ENCODE measurements at regions not wholly inside any gene's neighbourhood (a gene's known extent, or its start where the extent isn't known, plus 50 kb on each side); places are given as distances from the start of the nearest gene placed in this dataset.
"Not testable (repeated sequence)": the region's sequence is repeated elsewhere in the genome, so short reads cannot be mapped to it uniquely, and the experiment has no call there.

GRCh38 chr2:195308163-195308562, 348.9 kb upstream of the SLC39A10 start:
- no peak for DNase-seq (ENCODE audit: low read depth)

DNA sequence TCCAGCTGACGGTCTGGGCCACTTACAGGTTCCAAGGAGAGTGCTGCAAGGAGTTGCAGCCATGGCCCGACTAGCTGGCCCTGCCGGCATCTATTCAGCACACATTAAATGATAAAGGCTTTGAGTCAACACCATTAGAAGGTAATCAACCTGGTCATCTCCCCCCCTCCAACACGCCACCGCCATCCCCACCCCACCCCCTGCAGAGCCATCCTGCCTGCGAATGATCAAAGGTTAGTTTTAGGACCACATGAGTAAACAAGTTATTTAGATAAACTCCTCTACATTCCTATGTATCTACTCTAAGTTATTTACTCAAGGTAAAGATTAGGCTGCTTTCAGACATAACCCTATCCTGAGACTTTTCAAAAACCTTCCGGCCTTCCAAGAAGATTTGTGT, 349.3 kb upstream of the SLC39A10 start:
- DNase-seq (ENCODE audit: low read depth) = no peak

DNA sequence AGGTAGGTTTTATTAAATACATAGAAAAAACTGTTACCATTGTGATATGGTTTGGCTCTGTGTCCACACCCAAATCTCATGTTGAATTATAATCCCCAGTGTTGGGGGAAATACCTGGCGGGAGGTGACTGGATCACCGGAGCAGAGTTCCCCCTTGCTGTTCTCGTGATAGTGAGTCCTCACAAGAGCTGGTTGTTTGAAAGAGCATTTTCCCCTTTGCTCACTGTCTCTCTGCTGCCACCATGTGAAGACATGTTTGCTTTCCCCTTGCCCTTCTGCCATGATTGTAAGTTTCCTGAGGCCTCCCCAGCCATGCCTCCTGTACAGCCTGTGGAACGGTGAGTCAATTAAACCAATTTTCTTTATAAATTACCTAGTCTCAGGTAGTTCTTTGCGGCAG, 352.7 kb upstream of the SLC39A10 start:
- DNase-seq (ENCODE audit: low read depth) = no peak

- DNase-seq (ENCODE audit: low read depth) = no peak
Measured at GRCh38 chr2:195300631-195301030, 356.4 kb upstream of the SLC39A10 start.

- no peak for DNase-seq (ENCODE audit: low read depth)
Measured at GRCh38 chr2:195299600-195299999, 357.4 kb upstream of the SLC39A10 start.

DNA sequence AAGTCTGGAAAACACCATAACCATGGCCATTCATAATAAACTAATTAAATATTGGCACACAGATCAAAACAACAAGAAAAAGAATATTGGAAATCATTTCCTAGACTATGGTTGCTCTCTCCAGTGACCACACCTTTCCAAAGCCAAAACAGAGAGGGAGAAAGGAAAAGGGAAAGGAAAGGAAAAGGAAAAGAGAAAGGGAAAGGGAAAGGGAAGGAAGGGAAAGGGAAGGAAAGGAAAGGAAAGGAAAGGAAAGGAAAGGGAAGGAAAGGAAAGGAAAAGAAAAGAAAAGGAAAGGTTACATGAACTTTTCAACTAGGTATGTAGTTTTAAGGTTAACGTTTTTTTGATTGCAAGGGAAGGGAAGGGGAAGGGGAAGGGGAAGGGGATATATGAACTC, 360.5 kb upstream of the SLC39A10 start:
- DNase-seq (ENCODE audit: low read depth) = no peak

GRCh38 chr2:195289081-195289480, 367.9 kb upstream of the SLC39A10 start:
- no peak for DNase-seq (ENCODE audit: low read depth)

GRCh38 chr2:195279840-195280427, 377.1 kb upstream of the SLC39A10 start:
- no peak for DNase-seq (ENCODE audit: low read depth)

DNA sequence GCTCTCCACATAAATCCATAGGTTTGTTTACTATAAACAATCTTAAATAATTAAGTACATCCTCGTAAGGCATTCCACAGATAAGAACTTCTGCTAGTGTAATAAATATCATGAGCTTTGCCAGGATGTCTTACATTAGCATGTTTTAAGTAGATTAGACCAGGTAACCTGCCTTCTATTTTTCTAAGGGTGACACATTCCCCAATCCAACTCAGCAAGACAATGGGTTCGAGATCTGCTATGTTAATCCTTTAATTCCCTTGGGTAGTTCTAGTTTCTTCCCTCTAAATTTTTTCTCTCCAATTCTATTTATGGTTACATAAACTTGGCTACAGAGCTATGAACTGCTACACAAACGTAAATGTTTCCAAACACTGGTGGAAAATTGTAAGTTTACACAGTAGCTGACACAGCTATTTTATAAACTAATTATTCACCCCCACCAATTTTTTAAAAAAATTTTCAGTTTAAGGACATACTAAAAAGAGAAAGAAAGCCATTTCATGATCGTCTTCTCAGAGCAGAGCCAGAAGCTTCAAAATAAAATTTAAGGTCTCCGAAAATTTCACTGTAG, 386.5 kb upstream of the SLC39A10 start:
- DNase-seq (ENCODE audit: low read depth) = no peak

GRCh38 chr2:195269220-195269619, 387.8 kb upstream of the SLC39A10 start:
- DNase-seq (ENCODE audit: low read depth) = no peak

DNA sequence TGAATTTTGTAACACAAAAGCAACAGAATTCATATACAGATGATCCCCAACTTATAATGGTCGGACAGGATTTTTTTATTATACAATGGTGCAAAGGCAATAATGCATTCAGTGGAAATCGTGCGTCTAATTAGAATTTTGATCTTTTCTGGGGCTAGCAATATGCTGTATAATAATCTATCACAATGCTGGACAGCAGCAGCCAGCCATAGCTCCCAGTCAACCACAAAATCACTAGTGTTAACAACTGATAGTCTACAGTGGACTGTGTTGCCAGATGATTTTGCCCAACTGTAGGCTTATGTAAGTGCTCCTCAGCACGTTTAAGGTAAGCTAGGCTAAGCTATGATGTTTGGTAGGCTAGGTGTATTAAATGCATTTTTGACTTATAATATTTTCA, 399.0 kb upstream of the SLC39A10 start:
- no peak for DNase-seq (ENCODE audit: low read depth)

DNA sequence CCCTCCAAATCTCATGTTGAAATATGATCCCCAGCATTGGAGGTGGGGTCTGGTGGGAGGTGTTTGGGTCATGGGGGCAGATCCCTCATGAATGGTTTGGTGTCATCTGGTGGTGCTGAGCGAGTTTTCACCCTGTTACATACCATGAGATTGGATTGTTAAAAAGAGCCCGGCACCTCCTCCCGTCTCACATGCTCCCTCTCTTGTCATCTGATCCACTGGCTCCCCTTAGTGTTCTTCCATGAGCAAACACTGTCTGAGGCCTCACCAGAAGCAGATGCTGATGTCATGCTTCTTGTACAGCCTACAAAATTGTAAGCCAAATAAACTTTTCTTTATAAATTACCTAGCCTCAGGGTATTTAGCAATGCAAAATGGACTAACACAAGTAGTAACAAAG, 405.0 kb upstream of the SLC39A10 start:
- DNase-seq (ENCODE audit: low read depth) = no peak

DNA sequence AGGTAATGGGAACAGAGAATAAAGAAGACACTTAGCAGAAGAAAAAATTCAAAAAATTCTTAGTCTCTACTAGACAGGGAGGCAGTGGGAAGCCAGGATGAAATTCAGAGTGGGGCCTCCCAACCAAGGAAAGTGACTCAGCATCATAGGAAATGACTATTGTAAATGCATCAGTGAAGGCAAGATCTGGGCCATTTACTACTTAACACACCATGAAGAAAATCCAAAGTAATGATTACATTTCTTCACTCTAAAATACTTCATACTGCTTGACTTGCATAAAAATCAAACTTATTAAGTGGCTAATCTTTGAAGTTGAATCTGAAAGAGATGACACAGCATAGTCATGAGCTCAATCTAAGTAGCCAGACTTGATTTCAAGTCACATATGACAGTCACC, 405.8 kb upstream of the SLC39A10 start:
- no peak for DNase-seq (ENCODE audit: low read depth)

GRCh38 chr2:195238826-195239225, 418.2 kb upstream of the SLC39A10 start:
- DNase-seq (ENCODE audit: low read depth) = no peak

- no peak for DNase-seq (ENCODE audit: low read depth)
Measured at GRCh38 chr2:195238379-195238778, 418.6 kb upstream of the SLC39A10 start.

GRCh38 chr2:195228547-195228946, 428.5 kb upstream of the SLC39A10 start:
- DNase-seq (ENCODE audit: low read depth) = not testable (repeated sequence)

- DNase-seq (ENCODE audit: low read depth) = no peak
Measured at GRCh38 chr2:195214072-195214471, 443.0 kb upstream of the SLC39A10 start.

DNA sequence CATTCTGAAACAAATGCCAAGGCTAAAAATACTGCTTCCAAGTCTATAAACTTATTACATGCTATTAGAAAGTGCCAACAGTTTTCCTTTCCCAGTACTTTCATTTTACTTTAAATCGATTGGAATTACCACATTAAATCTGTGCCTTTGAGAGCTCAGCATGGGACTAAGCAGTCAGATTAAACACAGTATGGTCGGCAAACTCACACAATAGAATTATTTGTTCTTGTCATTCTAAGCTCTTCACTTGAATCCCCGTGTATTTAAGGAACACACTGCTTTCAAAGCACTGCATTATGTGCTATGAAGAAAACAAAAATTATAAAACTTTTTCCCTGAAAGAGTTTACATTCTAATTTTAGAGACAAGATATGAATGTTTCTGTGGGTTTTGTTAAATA, 444.4 kb upstream of the SLC39A10 start:
- no peak for DNase-seq (ENCODE audit: low read depth)

GRCh38 chr2:195202163-195202845, 454.7 kb upstream of the SLC39A10 start:
- DNase-seq (ENCODE audit: low read depth) = no peak

DNA sequence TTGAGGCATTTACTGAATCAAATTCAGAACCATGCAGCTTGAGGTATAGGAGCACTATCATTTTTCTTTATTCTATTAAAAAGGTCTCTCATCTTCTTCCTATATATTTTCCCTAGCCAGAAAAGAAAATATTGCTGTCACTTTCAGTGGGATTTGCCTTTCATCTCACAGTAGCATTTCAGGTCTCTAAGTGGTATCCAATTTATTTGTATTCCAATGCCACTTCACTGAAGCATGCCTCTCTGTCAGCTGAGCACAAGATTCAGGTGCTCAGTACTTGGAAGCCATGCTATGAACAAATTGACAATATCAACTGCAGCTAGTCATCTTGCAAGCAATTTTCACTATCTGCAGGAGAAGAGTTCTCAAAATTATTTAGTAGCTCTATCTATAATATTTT, 457.2 kb upstream of the SLC39A10 start:
- no peak for DNase-seq (ENCODE audit: low read depth)

- no peak for DNase-seq (ENCODE audit: low read depth)
Measured at GRCh38 chr2:195181059-195181705, 475.8 kb upstream of the SLC39A10 start.

DNA sequence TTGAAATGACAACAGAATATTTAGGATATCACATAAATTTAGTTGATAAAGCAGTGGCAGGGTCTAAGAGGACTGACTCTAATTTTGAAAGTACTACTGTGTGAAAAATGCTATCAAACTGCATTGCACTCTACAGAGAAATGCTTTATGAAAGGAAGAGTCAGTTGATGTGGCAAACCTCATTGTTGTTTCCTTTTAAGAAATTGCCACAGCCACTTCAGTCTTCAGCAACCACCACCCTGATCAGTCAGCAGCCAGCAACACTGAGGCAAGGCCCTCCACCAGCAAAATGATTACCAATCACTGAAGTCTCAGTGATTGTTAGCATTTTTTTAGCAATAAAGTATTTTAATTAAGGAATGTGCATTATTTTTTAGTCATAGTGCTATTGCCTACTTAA, 488.7 kb upstream of the SLC39A10 start:
- DNase-seq (ENCODE audit: low read depth) = no peak

DNA sequence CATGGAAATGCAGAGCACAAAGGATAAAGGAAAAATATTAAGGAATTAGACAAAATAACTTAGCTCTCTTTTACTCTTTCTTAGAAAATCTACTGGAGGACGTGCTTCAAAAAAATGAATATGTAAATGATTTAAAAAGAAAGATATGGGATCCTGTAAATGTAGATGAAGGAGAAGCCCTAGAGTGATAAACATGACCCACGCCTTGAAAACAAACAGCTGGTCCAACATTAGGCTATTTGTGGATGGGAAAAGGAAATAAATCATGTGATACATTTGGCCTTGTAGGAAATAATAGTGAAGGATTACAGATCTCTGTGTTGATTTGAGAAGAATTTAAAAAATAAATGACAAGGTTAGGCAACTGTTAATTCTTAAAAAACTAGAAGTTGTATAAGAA, 492.1 kb upstream of the SLC39A10 start:
- DNase-seq (ENCODE audit: low read depth) = no peak

All from stimulated activated CD4-positive, alpha-beta T cell treated with anti-CD3 and anti-CD28 coated beads, Interleukin-2, amount 100 ng/mL, for 4 hours (primary cell).